Stimulated activated CD4-positive, alpha-beta T cell treated with anti-CD3 and anti-CD28 coated beads, Interleukin-1b, Interleukin-23, amount 100 ng/mL, for 1 hour (primary cell): ENCODE measurements at regions not wholly inside any gene's neighbourhood (a gene's known extent, or its start where the extent isn't known, plus 50 kb on each side); places are given as distances from the start of the nearest gene placed in this dataset.

Source experiments
- DNase-seq, 2 donors: peaks; one replicate each; pipeline ENCODE4 v3.0.0-alpha.2; 2020; ENCODE audit warnings: low read depth in 2 of 2

DNA sequence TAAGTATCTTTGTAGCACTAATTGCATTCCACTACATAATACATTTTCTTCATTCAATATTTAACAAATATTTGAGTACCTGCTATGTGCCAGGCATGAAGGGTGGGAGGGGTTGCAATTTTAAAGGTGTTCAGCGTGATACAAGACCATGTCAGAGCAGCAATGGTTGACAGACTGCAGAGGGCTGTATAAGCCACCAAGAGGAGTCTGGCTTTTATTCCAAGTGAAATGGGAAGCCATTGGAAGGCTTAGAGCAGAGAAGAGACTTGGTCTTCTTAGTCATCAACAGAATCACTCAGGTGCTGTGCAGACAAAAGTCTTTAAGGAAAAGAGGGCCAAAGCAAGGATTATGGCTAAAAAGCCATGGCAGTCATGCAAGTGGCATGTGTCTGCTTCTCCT, 360.8 kb upstream of the ARID1B start:
- DNase-seq = no peak

- no peak for DNase-seq
Measured at GRCh38 chr6:156413154-156413553, 364.0 kb upstream of the ARID1B start.

GRCh38 chr6:156410649-156411048, 366.5 kb upstream of the ARID1B start:
- DNase-seq = no peak

GRCh38 chr6:156408655-156409054, 368.5 kb upstream of the ARID1B start:
- DNase-seq = no peak

DNA sequence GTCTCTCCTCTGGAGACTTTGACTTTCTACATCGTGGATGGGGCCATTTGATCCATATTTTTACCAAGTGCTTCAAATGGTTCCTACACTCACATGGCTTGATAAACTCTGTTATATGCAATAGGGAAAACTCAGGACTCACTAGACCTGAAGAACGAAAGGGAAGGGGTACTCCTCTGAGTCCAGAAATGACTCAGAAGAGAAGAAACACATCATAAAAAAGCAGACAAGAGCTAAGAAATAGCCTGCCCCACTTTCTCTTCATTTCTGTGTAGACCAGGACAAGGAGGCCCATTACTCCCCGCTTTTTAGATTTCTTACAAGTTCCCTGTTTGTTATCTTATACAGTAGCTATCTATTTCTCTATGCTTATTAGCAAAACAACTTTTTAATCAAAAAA, 369.8 kb upstream of the ARID1B start:
- no peak for DNase-seq

- DNase-seq = no peak
Measured at GRCh38 chr6:156406688-156407087, 370.5 kb upstream of the ARID1B start.

GRCh38 chr6:156406099-156406498, 371.1 kb upstream of the ARID1B start:
- DNase-seq = no peak

- no peak for DNase-seq
Measured at GRCh38 chr6:156402628-156403027, 374.6 kb upstream of the ARID1B start.

- DNase-seq = no peak
Measured at GRCh38 chr6:156402227-156402626, 375.0 kb upstream of the ARID1B start.

DNA sequence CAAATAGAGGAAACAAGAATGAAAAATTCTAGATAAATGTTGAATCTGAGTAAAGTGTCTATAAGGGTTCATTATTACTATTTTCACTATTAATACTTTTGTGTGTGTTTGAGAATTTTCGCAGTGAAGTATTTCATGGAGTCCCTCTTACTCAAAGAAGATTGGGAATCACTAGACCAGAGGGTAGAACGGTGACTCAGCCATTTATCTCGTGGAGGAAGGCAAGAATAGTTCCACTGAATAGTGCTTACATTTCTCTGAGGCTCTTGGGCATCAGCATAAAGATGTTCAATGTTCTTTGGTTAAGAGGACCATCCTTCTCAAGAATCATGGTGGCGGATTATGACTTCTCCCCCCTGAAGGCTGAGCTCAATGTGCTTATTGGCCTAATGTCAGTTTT, 376.7 kb upstream of the ARID1B start:
- DNase-seq = no peak

DNA sequence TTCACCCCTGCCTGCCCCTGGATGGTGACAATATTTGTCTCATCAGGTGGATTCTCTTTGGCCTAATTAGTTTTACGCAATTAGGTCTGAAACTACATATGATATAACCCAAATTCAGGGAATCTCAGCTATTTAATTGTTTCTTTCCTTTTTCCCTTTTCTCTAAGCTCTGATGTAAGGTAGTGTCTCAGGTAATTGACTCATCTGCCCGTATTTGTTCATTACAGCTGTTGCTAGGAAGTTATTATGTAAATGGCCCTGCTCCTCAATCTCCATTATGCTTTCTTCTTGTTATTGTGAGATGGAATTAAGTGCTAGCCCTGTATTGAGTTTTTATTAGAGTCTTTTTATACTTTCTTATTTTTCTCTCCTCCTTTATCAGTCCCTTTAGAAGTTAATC, 378.2 kb upstream of the ARID1B start:
- DNase-seq = no peak

- DNase-seq = no peak
Measured at GRCh38 chr6:156398371-156398770, 378.8 kb upstream of the ARID1B start.

DNA sequence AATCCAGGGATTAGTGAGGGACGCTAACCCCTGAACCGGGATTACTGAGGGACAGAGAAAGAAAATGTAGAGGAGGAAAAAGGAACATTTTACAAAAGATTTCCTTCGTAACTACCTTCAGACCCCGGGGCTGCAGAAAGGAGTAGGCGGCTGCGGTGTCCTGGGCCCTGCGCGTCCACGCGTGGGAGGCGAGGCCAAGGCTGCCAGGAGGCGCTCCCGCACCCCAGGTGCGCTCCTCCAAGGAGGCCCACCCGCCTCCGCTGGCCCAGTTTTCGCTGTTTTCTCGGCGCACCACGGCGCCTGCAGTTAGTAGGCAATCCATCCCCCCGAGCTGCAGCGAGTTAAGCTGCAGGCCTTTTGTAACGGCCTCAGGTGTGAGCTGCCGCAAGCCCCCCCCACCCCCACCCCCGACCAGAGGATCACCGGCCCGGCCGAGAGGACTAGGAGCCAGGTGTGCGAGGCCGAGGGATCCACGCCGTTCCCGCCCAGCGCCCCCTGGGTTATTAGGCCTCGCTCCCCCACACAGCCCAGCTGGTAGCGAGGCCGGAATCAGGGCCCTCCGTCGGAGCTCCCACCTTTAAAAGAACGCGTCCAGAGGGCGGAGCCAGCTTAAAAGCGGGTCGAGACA, 380.3 kb upstream of the ARID1B start:
- no peak for DNase-seq

GRCh38 chr6:156396068-156396771, 381.0 kb upstream of the ARID1B start:
- DNase-seq = no peak

- DNase-seq = no peak
Measured at GRCh38 chr6:156395276-156395675, 381.9 kb upstream of the ARID1B start.

GRCh38 chr6:156392648-156393047, 384.5 kb upstream of the ARID1B start:
- no peak for DNase-seq

GRCh38 chr6:156391977-156392376, 385.2 kb upstream of the ARID1B start:
- DNase-seq = no peak

DNA sequence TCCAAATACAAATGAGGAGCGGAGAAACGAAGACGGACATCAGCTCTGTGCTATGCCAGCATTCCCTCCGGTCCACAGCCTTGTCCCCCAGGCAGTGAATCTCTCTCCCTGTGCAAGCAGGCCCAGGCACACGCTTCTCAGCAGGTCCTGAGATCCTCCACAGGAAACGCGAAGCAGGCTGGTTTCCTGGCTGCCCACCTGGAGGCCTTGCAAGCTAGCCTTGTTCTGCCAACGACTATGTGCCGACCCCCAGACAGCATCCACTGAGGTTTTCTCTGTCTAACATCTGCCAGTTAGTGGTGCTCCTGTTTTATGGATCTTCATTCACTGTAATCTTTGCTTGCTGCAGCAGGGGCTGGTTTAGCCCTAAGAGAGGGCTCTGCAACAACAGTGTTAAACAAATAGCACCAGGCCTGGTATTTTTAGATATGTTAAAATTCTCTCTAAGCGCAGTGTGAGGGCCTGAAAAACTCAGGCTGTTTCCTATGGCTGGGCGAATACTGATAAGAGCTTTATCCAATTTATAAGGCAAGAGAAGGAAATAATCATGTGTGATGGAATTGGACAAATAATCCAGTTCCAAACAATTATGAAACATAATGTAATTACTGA, 386.0 kb upstream of the ARID1B start:
- DNase-seq = no peak

DNA sequence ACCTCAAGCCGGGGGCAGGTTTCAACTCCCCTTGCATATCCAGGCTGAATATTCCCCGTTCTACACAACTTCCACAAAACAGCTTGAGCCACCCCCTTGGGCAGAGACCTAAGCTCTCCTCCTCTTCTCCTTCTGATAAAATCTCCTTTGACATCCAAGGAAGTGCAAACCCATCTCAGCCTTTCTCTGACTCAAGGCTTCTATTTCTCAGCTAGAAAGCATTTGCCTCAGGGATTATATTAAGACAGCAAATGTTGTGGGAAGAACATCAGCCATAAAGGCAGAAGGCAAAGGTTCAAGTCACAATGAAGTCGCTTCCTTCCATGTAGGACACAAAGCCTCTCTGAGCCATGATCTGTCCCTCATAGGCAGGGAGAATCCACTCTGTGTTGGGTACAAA, 386.6 kb upstream of the ARID1B start:
- DNase-seq = no peak

GRCh38 chr6:156389296-156389695, 387.9 kb upstream of the ARID1B start:
- no peak for DNase-seq

- no peak for DNase-seq
Measured at GRCh38 chr6:156387472-156387871, 389.7 kb upstream of the ARID1B start.

- DNase-seq = no peak
Measured at GRCh38 chr6:156383059-156383458, 394.1 kb upstream of the ARID1B start.
